Body of pancreas (tissue), 4 donors: ENCODE measurements at regions not wholly inside any gene's neighbourhood (a gene's known extent, or its start where the extent isn't known, plus 50 kb on each side); places are given as distances from the start of the nearest gene placed in this dataset.

Experiments
- ATAC-seq: fragments of 150-250 bp; one replicate; pipeline ENCODE4 v1.9.1; 2016
- DNase-seq, 4 donors: peaks; one replicate each; pipeline ENCODE4 v3.0.0-alpha.2; 2019
- H3K27ac ChIP-seq, 4 donors: fragments of 200-600 bp; sonication (generic); 1 replicate in 3 of 4; 2 replicates in 1 of 4; pipeline versions ENCODE4 v1.5.1 to v1.6.1; 2016 to 2019; ENCODE audit warnings: mild to moderate bottlenecking in 1 of 4, mixed read lengths in 1 of 4, moderate library complexity in 1 of 4
- H3K27me3 ChIP-seq, 2 donors: fragments of 200-600 bp; sonication (generic); one replicate each; pipeline ENCODE4 v1.6.0; 2016; ENCODE audit warnings: mild to moderate bottlenecking in 1 of 2
- H3K36me3 ChIP-seq, 2 donors: fragments of 200-600 bp; sonication (generic); replicated peaks in 1 of 2; 2 replicates each; pipeline ENCODE4 v1.5.1; 2016; ENCODE audit warnings: low read depth in 2 of 2; ENCODE audit not compliant: insufficient read depth in 1 of 2
- H3K4me1 ChIP-seq: fragments of 200-600 bp; sonication (generic); one replicate; pipeline ENCODE4 v1.6.0; 2016
- H3K4me3 ChIP-seq, 2 donors: fragments of 200-600 bp; sonication (generic); 1 replicate in 1 of 2; 2 replicates in 1 of 2; pipeline ENCODE4 v1.5.1; 2016 to 2019
- H3K9me3 ChIP-seq, 3 donors: fragments of 200-600 bp; sonication (generic); 1 replicate in 2 of 3; 2 replicates in 1 of 3; pipeline ENCODE4 v1.5.1; 2016
- POLR2A ChIP-seq, 3 donors: fragments of 450-650 bp; IDR thresholded peaks; one replicate each; pipeline ENCODE4 v1.6.1; 2016; ENCODE audit warnings: antibody characterized with exemption in 3 of 3, mild to moderate bottlenecking in 2 of 3
- WGBS, 2 donors: methylation state at CpG; one replicate each; pipeline ENCODE4 v1.1.5; 2017; 5-methylcytosine and 5-hydroxymethylcytosine counted together
- intact Hi-C: fragments of 100-400 bp; cut with DNase I; formaldehyde crosslinking; loops from one replicate; pipeline ENCODE4 v1.15.1; 2023
- TF ChIP-seq, protein P1 (sequence below), 7 experiments: fragments of 450-650 bp in 4 of 7; fragments of 200-600 bp in 3 of 7; sonication (generic) in 3 of 7; IDR thresholded peaks; one replicate each; pipeline ENCODE4 v1.5.1; 2016 to 2019; ENCODE audit warnings: antibody characterized with exemption in 7 of 7

- intact Hi-C loops = no loop called here
- no peak for ATAC-seq
- DNase-seq = no peak
- 81 to 91% methylated on average over 5 of the region's 5 CpGs for WGBS, 2 donors
- Histone ChIP-seq H3K27ac (no peak overlapping the region), H3K9me3 (no peaks in the 10 kb centered on the region), H3K27me3 (no peaks in the 10 kb centered on the region), H3K4me1 (peaks cover 4% of the 10 kb centered on the region), H3K4me3 (no peak overlapping the region), H3K36me3 (peaks cover 0 to 3% of the 10 kb centered on the region in 2 donors)
- TF ChIP-seq, protein P1, sequence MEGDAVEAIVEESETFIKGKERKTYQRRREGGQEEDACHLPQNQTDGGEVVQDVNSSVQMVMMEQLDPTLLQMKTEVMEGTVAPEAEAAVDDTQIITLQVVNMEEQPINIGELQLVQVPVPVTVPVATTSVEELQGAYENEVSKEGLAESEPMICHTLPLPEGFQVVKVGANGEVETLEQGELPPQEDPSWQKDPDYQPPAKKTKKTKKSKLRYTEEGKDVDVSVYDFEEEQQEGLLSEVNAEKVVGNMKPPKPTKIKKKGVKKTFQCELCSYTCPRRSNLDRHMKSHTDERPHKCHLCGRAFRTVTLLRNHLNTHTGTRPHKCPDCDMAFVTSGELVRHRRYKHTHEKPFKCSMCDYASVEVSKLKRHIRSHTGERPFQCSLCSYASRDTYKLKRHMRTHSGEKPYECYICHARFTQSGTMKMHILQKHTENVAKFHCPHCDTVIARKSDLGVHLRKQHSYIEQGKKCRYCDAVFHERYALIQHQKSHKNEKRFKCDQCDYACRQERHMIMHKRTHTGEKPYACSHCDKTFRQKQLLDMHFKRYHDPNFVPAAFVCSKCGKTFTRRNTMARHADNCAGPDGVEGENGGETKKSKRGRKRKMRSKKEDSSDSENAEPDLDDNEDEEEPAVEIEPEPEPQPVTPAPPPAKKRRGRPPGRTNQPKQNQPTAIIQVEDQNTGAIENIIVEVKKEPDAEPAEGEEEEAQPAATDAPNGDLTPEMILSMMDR (IDR thresholded peaks at IDR 0.05) = no peak
These were observed 101.2 kb downstream of the RTP5 start for GRCh38 chr2:241970716-241971115.

DNA sequence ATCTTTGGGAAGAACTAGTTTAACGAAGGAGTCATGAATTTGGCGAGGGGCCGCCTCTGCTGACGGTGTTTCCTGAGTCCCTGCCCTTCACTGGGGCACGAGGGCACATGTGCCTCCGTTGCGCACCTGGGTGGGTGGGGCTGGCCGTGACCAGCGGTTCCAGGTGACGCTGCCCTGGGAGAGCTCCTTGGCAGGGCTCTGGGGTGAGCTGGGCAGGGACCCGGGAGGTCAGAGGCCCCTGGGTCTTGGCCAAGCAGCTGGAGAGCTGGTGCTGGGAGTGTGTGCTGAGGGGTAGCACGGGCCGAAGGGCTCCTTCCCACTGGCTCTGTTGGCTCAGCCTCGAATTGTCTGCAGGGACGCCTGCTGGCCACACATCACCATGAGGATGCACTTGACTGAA is 104.6 kb downstream of the RTP5 start:
- no peaks in the 10 kb centered on the region for H3K9me3 ChIP-seq
- ATAC-seq (no peak), DNase-seq (peak in 1 of 4 donors; percentile 10)
- TF ChIP-seq POLR2A (IDR thresholded peaks at IDR 0.05) = no peak
- no peaks in the 10 kb centered on the region for H3K27me3 ChIP-seq
- no peak overlapping the region for H3K4me3 ChIP-seq
- 88 to 90% methylated on average over 11 to 15 of the region's 15 CpGs for WGBS, 2 donors
- H3K4me1 ChIP-seq = peaks cover 6% of the 10 kb centered on the region
- H3K27ac ChIP-seq = no peak overlapping the region
- H3K36me3 ChIP-seq = peaks cover 0 to 3% of the 10 kb centered on the region in 2 donors
- intact Hi-C loops = no loop called here

- peaks cover 0 to 3% of the 10 kb centered on the region in 2 donors for H3K36me3 ChIP-seq
- ATAC-seq = no peak
- TF ChIP-seq, protein P1 (IDR thresholded peaks at IDR 0.05) = no peak
- TF ChIP-seq POLR2A (IDR thresholded peaks at IDR 0.05) = no peak
These were observed 105.5 kb downstream of the RTP5 start for GRCh38 chr2:241974851-241975592.

GRCh38 chr2:241975593-241976284 is 106.2 kb downstream of the RTP5 start:
- peaks cover 0 to 3% of the 10 kb centered on the region in 2 donors for H3K36me3 ChIP-seq
- H3K4me3 ChIP-seq = no peak overlapping the region
- intact Hi-C loops = no loop called here
- peaks cover 8% of the 10 kb centered on the region for H3K4me1 ChIP-seq
- 61 to 78% methylated on average over 9 of the region's 9 CpGs for WGBS, 2 donors
- no peak overlapping the region for H3K27ac ChIP-seq
- H3K9me3 ChIP-seq = no peaks in the 10 kb centered on the region
- H3K27me3 ChIP-seq = no peaks in the 10 kb centered on the region
- no peak for ATAC-seq
- TF ChIP-seq, protein P1 (IDR thresholded peaks at IDR 0.05) = no peak
- no peak for TF ChIP-seq POLR2A (IDR thresholded peaks at IDR 0.05)
- no peak for DNase-seq

More at GRCh38 chr2:241974851-241975592, 105.5 kb downstream of the RTP5 start:
- H3K27ac ChIP-seq = no peak overlapping the region
- intact Hi-C loops = no loop called here
- no peaks in the 10 kb centered on the region for H3K9me3 ChIP-seq
- H3K4me1 ChIP-seq = peaks cover 8% of the 10 kb centered on the region
- WGBS, 2 donors = 84 to 88% methylated on average over 16 to 23 of the region's 26 CpGs
- H3K27me3 ChIP-seq = no peaks in the 10 kb centered on the region
- peak in 1 of 4 donors; percentile 5 for DNase-seq
- H3K4me3 ChIP-seq = no peak overlapping the region

DNA sequence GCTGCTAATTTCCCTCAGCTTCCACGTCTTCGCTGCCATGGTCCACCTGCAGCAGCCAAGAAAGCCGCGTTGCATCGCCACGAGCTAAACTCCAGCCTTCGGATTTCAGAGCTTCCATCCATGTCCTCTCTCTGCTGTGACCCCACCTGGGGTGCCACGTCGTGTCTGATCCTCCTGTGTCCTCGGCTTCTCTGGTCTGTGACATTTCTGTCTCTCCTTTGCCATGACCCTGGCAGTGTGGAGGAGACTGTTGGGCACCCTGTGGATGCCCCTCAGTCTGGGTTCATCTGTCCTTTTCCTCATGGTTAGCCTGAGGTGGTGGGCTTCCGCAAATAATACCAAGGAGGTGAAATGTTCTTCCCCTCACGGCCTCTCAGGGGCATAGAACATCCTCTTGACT is 106.8 kb downstream of the RTP5 start:
- Histone ChIP-seq H3K4me3 (no peak overlapping the region), H3K4me1 (peaks cover 8% of the 10 kb centered on the region), H3K27ac (no peak overlapping the region), H3K27me3 (no peaks in the 10 kb centered on the region), H3K9me3 (no peaks in the 10 kb centered on the region), H3K36me3 (peaks cover 0 to 3% of the 10 kb centered on the region in 2 donors)
- ATAC-seq (no peak), DNase-seq (no peak)
- TF ChIP-seq, protein P1 (IDR thresholded peaks at IDR 0.05) = no peak
- no peak for TF ChIP-seq POLR2A (IDR thresholded peaks at IDR 0.05)
- WGBS, 2 donors = 81 to 86% methylated on average over 12 of the region's 12 CpGs
- intact Hi-C loops = no loop called here
